ENCODE measurements at regions not wholly inside any gene's neighbourhood (a gene's known extent, or its start where the extent isn't known, plus 50 kb on each side); places are given as distances from the start of the nearest gene placed in this dataset.

GRCh38 chrX:15916704-15917084 lies 62.1 kb upstream of the AP1S2 start:
- in situ Hi-C loops (cut with MboI; ENCODE audit: low pct_ligation_motif_present in 1 of 4, low pct_unique_long_range_greater_than_20kb in 1 of 4, low sequenced_read_pairs in 3 of 4), result no loop called here
- WGBS, 2 donors (ENCODE audit: low coverage in 1 of 2), result 54 to 66% methylated on average over 2 to 4 of the region's 4 CpGs
- no peak for TF ChIP-seq EP300 (IDR thresholded peaks at IDR 0.05; ENCODE audit: low read depth)
- TF ChIP-seq CTCF (IDR thresholded peaks at IDR 0.05), result no peak
- TF ChIP-seq POLR2A (IDR thresholded peaks at IDR 0.05), result no peak
- no peak for TF ChIP-seq POLR2AphosphoS5 (IDR thresholded peaks at IDR 0.05)

GRCh38 chrX:15915959-15916703 lies 61.5 kb upstream of the AP1S2 start:
- 75% methylated on average over 5 of the region's 5 CpGs; no CpG with 5 or more reads in 1 of the 2 donors for WGBS, 2 donors (ENCODE audit: low coverage in 1 of 2)
- DNase-seq, result no peak
- no peaks in the 10 kb centered on the region for H3K9me3 ChIP-seq
- no peak overlapping the region for H3K27ac ChIP-seq
- H3K36me3 ChIP-seq, result no peaks in the 10 kb centered on the region
- TF ChIP-seq CTCF (IDR thresholded peaks at IDR 0.05), result no peak
- in situ Hi-C loops (cut with MboI; ENCODE audit: low pct_ligation_motif_present in 1 of 4, low pct_unique_long_range_greater_than_20kb in 1 of 4, low sequenced_read_pairs in 3 of 4) (no loop called here), intact Hi-C loops (cut with DNase I; ENCODE audit: low total_unique reads) (no loop called here)
- no peaks in the 10 kb centered on the region for H3K4me1 ChIP-seq
- H3K4me3 ChIP-seq, result no peak overlapping the region
- no peaks in the 10 kb centered on the region for H3K27me3 ChIP-seq

More at GRCh38 chrX:15916704-15917084, 62.1 kb upstream of the AP1S2 start:
- intact Hi-C loops (cut with DNase I; ENCODE audit: low total_unique reads), result no loop called here
- H3K9me3 ChIP-seq, result no peaks in the 10 kb centered on the region
- no peak overlapping the region for H3K27ac ChIP-seq
- no peaks in the 10 kb centered on the region for H3K36me3 ChIP-seq
- DNase-seq, result no peak
- H3K4me3 ChIP-seq, result no peak overlapping the region
- no peaks in the 10 kb centered on the region for H3K27me3 ChIP-seq
- no peaks in the 10 kb centered on the region for H3K4me1 ChIP-seq

GRCh38 chrX:15914486-15914885 lies 59.9 kb upstream of the AP1S2 start:
- no peak for DNase-seq
- TF ChIP-seq EP300 (IDR thresholded peaks at IDR 0.05; ENCODE audit: low read depth) (no peak), CTCF (IDR thresholded peaks at IDR 0.05) (no peak), POLR2AphosphoS5 (IDR thresholded peaks at IDR 0.05) (no peak), POLR2A (IDR thresholded peaks at IDR 0.05) (no peak)

GRCh38 chrX:15913146-15913545 lies 58.5 kb upstream of the AP1S2 start:
- H3K27ac ChIP-seq, result no peak overlapping the region
- no peaks in the 10 kb centered on the region for H3K36me3 ChIP-seq
- TF ChIP-seq POLR2AphosphoS5 (IDR thresholded peaks at IDR 0.05) (no peak), CTCF (IDR thresholded peaks at IDR 0.05) (no peak), EP300 (IDR thresholded peaks at IDR 0.05; ENCODE audit: low read depth) (no peak), POLR2A (IDR thresholded peaks at IDR 0.05) (no peak)
- no peaks in the 10 kb centered on the region for H3K27me3 ChIP-seq
- intact Hi-C loops (cut with DNase I; ENCODE audit: low total_unique reads) (no loop called here), in situ Hi-C loops (cut with MboI; ENCODE audit: low pct_ligation_motif_present in 1 of 4, low pct_unique_long_range_greater_than_20kb in 1 of 4, low sequenced_read_pairs in 3 of 4) (no loop called here)
- DNase-seq, result no peak
- H3K4me3 ChIP-seq, result no peak overlapping the region
- WGBS, 2 donors (ENCODE audit: low coverage in 1 of 2), result 87 to 100% methylated on average over 1 of the region's 1 CpG
- H3K9me3 ChIP-seq, result no peaks in the 10 kb centered on the region
- H3K4me1 ChIP-seq, result no peaks in the 10 kb centered on the region

More at GRCh38 chrX:15914486-15914885, 59.9 kb upstream of the AP1S2 start:
- Histone ChIP-seq H3K4me3 (no peak overlapping the region), H3K36me3 (no peaks in the 10 kb centered on the region), H3K4me1 (no peaks in the 10 kb centered on the region), H3K27ac (no peak overlapping the region), H3K9me3 (no peaks in the 10 kb centered on the region), H3K27me3 (no peaks in the 10 kb centered on the region)
- intact Hi-C loops (cut with DNase I; ENCODE audit: low total_unique reads) (no loop called here), in situ Hi-C loops (cut with MboI; ENCODE audit: low pct_ligation_motif_present in 1 of 4, low pct_unique_long_range_greater_than_20kb in 1 of 4, low sequenced_read_pairs in 3 of 4) (no loop called here)
- 64% methylated on average over 1 of the region's 1 CpG; no CpG with 5 or more reads in 1 of the 2 donors for WGBS, 2 donors (ENCODE audit: low coverage in 1 of 2)
